ENCODE measurements at regions not wholly inside any gene's neighbourhood (a gene's known extent, or its start where the extent isn't known, plus 50 kb on each side); places are given as distances from the start of the nearest gene placed in this dataset.

GRCh38 chr4:20127626-20128025, 124.1 kb upstream of the SLIT2 start:
- TF ChIP-seq POLR2A (IDR thresholded peaks at IDR 0.05) (no peak), CTCF (IDR thresholded peaks at IDR 0.05) (no peak)

Data from heart left ventricle (tissue), 13 donors.